Testis (tissue), 2 donors: ENCODE measurements at regions not wholly inside any gene's neighbourhood (a gene's known extent, or its start where the extent isn't known, plus 50 kb on each side); places are given as distances from the start of the nearest gene placed in this dataset.

ENCODE experiments used
- CTCF ChIP-seq, 3 experiments: fragments of 450-650 bp in 2 of 3; fragments of 200-600 bp in 1 of 3; sonication (generic) in 1 of 3; IDR thresholded peaks; one replicate each; pipeline ENCODE4 v1.5.1; 2016 to 2019; ENCODE audit warnings: antibody characterized with exemption in 3 of 3, mild to moderate bottlenecking in 2 of 3, moderate library complexity in 1 of 3
- POLR2A ChIP-seq: fragments of 450-650 bp; IDR thresholded peaks from one replicate; pipeline ENCODE4 v1.6.1; 2017; ENCODE audit warnings: antibody characterized with exemption, mild to moderate bottlenecking, moderate library complexity

GRCh38 chr7:124354201-124354600 is 321.3 kb upstream of the TMEM229A start:
- TF ChIP-seq CTCF (IDR thresholded peaks at IDR 0.05) (no peak), POLR2A (no peak)
